CD4-positive, alpha-beta T cell treated with Interferon alpha-2 for 1 hour (primary cell): ENCODE measurements at regions not wholly inside any gene's neighbourhood (a gene's known extent, or its start where the extent isn't known, plus 50 kb on each side); places are given as distances from the start of the nearest gene placed in this dataset.
"Not testable (repeated sequence)": the region's sequence is repeated elsewhere in the genome, so short reads cannot be mapped to it uniquely, and the experiment has no call there.

Source experiments
- DNase-seq, 2 donors: peaks; one replicate each; pipeline ENCODE4 v3.0.0-alpha.2; 2020 to 2022

DNA sequence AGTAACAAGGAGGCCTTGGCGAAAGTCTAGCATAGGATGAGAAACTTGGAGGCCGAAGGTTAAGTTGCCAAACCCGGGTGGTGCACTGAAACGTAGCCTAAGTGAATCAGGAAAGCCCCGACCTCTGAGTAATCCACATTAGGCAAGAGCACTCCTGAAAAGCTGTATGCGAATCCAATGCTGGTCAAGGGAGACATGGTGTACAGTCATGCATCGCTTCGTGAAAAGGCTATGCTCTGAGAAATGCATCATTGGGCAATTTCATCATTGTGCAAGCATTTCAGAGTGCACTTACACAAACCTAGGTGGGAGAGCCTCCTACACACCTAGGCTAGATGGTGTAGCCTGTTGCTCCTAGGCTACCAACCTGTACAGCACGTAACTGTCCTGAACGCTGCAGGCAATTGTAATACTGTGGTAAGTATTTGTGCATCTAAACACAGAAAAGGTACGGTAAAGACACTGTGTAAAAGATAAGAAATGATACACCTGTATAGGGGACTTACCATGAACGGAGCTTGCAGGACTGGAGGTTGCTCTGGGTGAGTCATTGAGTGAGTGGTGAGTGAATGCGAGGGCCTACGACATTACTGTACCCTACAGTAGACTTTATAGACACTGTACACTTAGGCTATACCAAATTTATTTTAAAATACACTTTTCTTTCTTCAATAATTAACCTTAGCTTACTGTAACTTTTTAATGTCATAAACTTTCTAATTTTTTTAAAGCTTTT, 222.5 kb downstream of the SHQ1 start:
- peak in 1 of 2 donors; percentile 62 for DNase-seq

DNA sequence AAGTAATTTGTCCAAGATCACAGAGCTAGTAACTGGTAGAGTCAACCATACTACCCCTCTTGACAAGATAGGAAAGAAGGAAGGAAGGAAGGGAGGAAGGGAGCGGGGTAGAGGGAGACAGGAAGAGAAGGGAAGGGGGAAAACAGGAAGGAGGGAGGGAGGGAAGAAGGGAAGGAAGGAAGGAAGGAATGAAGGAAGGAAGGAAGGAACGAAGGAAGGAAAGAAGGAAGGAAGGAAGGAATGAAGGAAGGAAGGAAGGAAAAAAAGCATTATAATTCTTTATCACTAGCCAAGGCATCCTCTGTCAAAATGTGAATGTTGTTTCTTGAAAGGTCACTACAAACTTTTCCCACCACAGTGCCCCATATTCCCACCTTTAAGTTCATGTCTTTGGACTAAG, 223.6 kb downstream of the SHQ1 start:
- DNase-seq = no peak

DNA sequence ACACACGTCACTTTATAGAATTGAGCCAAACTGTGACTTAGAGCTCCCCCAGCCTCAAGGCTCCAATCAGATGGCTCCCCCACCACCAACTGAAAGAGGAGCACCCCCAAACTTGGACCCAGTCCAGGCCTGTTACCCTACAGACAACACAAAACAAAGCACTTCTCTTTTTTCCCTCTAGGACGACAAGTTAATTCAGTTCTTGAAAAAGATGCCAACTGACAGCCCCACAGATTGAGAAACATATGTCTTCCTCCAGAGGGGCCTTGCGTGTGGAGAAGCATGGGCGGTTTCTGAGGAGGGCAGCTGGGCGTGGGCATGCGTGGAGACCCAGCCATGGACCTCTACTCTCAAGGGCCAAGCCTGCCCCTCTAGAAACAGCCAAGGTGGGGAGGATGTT, 229.5 kb downstream of the SHQ1 start:
- DNase-seq = no peak

DNA sequence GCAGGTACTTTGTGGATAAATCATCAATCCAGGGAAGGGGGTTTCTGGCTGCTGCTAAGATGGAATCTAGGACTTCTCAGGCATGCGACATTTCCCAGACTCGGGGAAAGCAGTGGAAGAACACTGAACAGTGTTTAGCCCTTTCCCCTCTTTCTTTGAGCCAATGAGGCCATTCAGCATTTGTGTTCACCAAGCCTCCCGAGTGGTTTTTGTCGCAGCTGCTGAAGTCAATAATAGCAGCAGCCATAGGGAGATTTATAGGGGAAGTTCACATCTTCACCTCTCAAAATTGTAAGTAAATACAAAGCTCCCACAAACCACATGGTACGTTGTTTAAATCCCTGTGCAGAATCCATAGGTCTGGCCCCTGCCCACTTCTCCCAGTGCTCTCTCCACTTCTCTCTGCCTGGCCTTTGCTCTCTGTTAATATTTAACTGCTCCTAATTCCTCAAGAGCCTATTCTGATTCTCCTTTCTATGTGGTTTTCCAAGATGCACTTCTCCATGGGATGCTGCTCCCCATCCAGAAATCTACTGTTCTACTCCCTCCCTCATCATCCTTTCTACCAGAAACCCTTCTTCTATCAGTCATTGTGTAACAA, 230.7 kb downstream of the SHQ1 start:
- no peak for DNase-seq

DNA sequence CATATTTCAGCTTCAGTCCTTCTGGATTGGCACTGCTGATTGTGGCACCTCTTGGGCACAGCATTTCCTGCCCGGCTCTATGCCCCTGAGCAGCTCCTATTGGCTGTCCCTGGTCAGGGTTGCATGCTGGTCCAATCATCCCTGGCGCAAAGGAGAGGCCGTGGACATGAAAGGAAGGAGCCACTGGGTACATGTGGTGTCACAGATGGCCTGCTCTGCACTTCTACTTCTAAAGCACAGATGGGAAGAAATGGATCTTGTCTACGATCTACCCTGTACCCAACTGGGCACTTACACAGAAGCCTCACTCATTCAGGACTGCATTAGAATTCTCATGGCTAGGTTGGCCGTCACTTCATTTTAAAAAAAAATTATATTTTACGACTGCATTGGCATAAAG, 232.5 kb downstream of the SHQ1 start:
- no peak for DNase-seq

DNA sequence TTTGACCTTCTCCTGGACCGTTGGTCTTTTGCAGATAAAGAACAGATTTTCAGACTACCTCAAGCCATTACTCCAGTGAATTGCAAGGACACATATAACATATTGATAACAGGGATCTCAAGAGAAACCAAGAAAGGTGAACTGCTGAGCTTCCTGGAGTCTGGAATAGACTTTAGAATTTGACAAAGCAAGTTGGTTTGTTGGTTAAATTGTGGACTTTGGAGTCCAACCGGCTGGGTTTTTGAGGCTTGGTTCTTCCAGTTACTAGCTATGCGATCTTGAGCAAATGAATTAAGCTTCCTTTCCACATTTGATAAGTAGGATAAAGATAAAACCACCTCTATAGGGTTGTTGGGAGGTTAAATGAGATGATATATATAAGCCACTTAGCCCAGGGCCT, 233.1 kb downstream of the SHQ1 start:
- no peak for DNase-seq

DNA sequence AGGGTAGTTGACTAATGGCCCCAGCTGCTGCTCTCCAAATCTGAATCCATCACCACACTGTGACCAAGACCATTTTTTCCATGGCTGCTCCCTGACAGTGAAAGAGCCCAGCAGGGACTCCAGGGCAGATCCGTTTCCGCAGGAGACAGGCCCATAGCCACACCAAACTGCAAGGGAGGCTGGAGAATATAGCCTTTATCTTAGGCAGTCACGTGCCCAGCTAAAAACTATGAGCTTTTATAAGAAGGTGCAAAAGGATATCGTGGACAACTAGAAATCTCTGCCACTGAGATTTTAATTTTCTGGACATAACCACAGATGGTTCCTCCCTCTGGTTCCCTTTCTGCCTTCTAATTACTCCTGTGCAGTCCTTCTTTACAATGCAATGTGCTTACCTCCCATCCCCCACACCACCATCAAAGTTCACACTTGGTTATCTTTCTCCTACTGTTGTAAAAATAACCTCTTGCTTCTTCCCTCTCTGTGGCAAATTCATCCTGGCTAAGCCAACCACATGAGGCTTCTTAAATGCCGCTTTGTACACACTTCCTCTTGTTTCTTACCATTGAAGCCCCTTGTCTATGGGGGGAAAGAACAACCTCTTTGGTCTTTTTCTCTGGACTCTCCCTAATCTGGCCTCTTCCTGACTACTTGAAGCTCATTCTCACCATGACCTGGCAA, 233.7 kb downstream of the SHQ1 start:
- no peak for DNase-seq

DNA sequence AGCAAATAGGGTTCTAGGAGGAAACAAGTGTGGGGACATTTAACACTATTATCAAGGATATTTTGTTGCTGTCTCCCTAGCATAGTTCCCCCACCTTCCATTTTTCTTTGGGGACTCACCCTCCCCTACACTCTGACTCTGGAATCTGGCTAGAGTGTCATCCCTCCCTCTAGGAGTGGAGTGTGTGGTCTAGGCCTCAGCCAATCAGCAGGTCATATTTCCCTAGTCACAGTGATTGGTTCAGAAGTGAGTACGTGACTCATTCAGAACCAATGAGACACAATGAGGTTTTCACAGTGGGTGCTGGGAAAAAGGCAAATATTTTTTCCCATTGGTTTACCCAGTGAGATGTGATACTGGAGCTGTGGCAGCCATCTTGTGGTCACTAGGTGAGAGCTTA, 234.4 kb downstream of the SHQ1 start:
- no peak for DNase-seq

DNA sequence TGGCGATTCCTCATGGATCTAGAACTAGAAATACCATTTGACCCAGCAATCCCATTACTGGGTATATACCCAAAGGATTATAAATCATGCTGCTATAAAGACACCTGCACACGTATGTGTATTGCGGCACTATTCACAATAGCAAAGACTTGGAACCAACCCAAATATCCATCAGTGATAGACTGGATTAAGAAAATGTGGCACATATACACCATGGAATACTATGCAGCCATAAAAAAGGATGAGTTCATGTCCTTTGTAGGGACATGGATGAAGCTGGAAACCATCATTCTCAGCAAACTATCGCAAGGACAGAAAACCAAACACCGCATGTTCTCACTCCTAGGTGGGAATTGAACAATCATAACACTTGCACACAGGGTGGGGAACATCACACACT, 239.1 kb downstream of the SHQ1 start:
- DNase-seq = not testable (repeated sequence)

DNA sequence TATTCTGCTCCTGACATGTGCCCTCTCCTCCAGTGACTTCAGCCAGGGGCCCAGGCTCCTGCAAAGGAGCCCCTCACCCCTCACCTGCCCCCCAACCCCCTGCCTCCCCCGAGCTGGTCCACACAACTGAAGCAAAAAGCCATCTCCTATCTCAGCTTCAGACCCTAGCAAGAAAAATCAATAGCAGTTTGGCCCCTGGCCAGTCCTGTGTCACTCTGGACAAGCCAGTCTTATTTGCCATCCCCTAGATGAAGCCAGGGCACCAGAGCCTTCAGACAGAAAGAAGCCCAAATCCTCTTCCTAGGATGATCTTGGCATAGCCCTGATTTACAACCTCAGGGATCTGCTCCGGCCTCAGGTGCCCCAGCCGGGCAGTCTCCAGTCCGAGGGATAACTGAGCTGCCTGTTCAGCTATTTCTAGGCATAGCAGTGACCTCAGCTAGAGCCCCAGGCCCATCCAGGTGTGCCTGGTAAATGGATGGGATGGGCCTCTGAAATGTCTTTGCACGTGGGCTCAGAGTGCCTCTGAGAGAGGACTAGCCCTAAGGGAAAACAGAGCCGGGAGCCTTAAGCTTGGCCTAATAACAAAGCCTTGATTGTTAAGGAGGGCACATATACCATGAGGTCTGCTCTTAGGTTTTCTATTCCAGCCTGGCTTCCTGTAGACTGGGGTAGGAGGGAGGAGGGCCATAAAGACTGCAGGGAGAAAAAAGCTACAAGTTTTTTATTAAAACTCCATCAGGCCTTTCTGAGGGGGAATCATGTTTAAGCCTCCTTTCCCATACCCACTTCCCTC, 242.0 kb downstream of the SHQ1 start:
- no peak for DNase-seq

DNA sequence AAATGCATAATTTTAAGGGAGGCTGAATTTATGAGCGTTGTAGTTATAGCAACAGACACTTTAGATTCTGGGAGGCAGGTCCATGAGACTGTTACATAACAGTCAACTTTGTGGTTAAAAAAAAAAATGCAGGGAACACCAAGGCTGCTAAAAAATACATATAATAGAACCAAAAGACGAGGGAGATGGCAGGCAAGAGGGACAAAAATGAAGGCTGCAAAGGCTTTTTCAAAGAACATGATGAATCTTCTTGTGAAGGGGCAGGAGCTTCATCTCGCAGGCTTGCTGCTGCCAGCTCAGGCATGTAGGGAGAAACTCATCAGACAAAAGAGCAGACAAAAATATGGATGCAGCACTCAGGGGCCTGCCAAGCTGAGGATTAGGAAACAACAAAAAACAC, 243.9 kb downstream of the SHQ1 start:
- DNase-seq = no peak

DNA sequence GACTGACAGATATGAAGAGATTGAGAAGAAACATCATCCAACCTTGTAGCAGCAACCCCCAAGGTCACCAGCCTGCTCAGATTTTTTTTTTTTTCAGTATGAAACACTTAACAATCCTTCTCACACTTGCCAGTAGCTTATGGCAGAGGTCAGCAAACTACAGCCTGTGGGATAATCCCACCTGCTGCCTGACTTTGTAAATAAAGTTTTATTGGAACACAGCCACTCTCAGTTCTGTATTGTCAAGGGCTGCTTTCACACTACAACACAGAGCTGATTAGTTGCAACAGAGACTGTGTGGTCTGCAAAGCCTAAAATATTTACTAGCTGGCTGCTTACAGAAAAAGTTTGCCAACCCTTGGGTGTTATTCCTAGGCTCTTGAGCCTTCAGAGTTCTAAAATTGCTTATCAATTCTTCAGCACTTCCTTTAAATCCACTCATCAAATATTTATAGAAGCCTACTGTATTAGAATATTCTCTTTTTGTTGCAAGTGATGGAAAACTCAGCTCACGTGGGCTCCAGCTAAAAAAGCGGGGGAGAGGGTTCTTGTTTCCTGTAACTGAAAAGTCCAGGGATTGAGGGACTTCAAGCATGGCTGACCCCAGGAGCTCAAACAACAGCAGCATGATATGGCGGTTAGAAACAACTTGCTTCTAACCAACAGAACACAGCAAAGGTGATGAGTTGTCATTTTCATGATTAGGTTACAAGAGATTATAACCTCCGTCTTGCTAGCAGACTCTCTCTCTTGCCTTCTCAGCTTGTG, 246.1 kb downstream of the SHQ1 start:
- no peak for DNase-seq

DNA sequence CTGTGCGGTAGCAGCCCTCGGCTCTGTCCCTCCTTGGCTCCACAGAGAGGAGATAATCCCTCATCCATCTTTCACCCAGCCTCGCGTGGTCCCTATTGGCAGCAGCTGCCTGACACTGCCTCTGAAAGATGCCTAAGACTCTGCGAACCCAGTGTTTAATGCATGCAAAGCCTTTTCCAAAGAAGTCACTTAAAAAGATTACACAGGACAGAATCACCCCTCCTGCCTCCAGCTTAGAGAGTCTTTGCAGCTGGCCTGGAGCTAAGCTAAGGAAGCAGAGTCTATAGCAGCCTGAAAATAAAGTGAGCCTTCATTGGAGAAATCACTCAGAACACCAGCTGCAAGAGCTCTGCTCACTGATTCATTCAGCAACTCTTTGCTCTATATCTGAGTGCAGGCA, 247.2 kb downstream of the SHQ1 start:
- DNase-seq = no peak

DNA sequence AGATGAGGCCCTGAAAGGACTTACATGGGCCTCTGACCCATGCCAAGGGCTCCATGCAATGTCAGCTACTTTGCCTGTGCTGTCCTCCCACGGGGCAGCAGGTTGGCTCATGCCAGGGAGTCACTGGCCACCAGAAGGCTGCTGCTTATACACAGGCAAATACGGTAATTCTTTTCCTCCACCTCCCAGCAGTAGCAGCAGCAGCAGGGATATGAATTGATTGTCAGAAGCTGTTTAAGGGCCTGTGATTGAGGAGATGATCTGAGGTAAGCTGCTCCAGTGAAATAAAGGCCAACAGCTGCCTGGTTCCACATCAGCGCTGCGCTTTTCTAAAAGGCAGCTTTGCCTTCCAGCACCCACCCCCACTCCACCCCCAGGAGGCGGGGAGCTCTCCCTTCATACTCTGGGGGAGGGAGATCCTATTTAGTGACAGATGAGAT, 250.5 kb downstream of the SHQ1 start:
- no peak for DNase-seq

DNA sequence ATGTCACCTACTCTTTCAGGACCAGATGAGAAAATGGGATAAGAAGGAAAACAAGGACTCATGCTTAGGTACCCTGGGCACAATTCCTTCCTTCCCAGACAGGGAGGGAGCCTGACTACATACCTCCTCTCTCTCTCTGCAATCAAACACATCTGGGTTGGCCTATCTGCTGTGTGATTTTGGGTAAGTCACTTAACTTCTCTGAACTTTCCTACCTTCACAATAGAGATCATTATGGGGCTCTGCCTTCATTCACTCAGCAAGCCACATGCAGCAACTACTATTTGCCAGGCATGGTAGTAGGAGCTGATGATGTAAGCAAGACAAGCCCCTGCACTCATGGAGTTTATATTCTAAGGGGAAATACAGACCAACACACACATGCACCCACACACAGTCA, 251.2 kb downstream of the SHQ1 start:
- no peak for DNase-seq

DNA sequence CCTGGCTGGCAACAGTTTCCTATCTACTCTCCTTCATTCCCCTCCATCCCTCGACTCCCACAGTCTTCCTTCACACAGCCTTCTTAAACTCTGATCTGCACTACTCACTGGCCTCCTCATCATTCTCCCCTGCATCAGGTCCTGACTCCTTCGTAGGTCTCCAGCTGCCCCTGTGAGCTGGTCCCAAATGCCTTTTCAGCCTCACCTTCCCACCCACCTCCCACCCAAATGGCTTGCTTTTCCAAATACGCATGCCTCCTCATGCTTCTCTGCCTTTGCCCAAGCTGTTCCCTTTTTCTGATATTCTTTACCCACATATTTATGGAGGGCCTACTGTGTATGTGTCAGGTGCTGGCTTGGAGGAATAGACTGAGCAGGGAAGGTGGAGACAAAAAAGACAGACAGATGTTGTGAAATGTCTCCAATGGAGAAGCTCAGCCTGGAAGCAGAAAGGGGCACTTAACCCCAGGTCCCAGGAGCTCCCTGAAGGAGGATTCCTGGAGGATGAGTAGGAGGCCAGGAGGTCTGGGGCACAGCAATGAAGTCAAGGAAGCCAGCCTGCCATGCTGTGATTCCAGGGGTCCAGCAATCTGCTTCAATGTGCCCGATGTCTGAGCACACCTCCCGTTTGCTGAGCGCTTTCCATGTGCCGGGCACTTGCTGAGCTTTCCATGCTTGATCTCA, 252.2 kb downstream of the SHQ1 start:
- DNase-seq = no peak

DNA sequence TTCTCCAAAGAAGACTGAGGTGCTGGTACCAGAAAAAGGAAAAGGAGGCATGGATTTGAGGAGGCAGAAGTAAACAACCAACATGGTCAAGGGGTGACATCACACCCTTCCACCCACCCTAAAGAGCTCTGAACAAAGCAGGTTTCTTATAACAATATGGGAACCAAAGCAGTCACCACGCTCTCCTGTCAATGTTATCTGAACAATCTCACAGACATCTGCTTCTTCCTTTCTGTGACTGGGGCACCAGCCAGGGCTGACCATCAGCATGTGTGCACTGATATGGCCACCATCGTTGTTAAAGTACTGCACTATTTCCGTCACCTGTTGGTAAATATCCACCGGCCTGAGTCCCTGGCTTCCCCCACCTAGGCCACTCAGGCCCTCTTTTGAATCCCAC, 252.9 kb downstream of the SHQ1 start:
- DNase-seq = no peak

DNA sequence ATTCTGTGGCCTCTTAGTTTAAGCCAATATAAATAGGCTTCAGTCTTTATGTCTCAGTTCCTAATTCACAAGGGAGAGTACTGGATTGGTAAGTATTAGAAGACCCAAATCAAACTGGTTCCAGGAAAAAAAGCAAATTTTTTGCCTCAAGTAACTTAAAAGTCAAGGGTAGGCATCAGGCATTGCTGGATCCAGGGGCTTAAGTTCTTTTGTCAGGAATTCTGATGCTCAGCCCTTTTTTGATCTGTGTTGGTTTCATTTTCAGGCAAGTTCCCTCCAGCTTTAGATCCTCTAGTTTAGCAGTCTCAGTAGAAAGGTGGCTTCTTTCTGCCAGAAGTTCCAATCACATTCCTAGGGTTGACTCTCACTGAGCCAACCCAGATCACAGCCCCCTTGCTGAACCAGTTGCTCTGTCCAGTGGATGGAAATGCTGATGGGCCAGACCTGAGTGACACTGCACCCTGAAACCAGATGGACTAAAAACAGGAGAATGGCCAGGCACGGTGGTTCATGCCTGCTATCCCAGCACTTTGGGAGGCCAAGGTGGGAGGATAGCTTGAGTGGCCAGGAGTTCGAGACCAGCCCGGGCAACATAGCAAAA, 253.5 kb downstream of the SHQ1 start:
- no peak for DNase-seq

DNA sequence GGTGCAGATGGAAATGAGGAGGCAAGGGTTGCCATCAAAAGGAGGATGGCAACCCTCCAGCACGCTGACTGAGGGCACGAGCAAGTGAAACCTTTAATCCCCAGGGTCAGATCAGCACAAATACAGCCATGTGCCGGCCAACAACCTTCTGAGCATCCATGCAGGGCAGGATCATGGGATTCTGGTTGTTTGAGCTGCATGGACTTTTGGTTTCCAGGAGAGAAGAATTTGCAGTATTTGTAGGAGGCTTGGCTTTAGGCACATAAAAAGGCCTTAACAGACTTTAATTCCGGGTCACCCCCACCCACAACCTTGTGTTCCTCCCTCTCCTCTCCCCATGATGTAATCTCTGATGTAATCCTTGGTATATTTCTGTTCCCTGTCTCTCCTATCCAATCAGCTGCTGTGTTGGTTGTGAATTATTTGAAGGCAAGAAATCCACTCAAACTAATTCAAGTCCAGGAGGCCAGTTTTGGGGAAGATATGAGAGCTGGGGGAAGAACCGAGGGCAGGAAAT, 254.3 kb downstream of the SHQ1 start:
- no peak for DNase-seq

DNA sequence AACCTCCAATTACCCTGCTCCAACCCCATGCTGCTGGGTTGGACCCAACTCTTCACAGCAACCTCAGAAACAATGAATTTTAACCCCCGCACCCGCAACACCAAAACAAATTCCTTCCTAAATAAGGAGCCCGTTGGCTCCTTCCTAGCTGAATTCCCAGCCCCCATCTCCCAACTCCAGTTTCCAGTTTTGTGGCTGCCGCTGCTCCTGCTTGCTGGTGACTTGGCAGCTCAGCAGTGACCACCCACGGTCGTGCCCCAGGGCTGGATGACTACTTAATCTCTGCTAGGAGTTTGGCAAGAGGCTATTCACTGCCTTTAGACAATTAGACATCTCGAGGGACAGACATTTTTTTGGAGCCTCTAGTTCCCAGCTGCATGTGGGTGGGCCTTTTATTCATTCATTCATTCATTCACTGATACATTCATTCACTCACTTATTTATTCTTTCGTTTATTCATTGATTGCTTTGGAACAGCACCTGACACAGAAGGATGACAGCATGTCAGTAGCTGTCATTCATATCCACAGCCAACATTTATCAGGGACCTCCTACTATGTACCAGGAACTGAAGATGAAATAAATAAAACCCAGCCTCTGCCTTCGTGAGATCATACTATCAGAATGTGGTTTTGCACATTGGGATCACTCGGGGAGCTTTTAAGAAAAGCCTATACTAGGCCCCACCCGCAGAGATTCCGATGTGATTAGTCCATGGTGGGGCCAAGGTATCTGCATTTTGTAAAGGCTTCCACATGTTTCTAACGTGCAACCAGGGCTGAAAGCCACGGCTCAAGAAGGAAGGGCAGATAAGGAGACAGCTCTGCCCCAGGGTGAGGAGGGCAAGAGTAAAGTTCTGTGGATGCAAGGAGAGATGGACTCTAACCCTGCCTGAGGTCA, 256.5 kb downstream of the SHQ1 start:
- DNase-seq = no peak
